ENCODE measurements at regions not wholly inside any gene's neighbourhood (a gene's known extent, or its start where the extent isn't known, plus 50 kb on each side); places are given as distances from the start of the nearest gene placed in this dataset.

DNA sequence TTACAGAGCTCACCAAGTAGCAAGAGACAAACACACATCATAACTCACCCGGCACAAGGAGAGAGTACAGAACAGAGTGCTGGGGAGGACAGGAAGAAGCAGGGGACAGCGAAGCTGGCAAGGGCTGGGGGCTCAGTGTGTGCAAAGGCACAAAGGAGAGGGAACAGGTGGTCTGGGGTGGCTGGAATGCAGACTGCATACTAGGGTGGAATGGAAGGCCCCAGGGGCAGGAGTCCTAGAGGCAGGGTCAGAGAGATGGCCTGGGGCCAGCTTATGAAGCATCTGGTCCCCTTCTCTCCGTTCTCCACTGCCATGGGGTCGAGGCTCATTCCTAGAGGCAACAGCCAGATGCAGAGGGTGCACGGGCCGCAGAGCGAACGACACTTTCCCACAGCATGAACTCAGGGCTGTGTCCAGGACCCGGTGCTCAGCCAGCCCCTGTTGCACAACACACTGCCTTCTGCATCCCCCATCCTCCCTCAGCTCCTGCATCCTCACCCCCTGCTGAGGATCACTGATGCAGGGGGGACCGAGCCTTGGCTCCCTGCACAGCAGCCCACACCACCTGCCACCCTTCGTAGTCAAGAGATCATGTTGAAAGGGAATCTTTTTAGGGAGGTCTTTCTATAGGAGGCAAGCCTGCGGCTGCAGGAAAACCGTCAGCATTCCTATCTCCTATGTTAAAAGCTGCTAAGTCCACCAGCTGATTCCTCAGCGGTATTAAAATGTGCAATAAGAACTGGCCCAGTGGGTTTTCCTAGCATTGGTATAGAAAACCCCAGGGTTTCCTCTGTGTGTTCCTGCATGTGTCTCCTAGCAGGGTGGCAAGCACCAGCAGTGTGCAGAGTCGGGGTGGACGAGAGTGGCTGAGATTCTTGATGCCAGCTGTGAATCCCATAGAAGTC is 293.5 kb downstream of the UACA start:
- DNase-seq: no peak

- no peak for DNase-seq
Measured at GRCh38 chr15:70469182-70469581, 294.2 kb downstream of the UACA start.

- DNase-seq: no peak
Measured at GRCh38 chr15:70466895-70467529, 296.3 kb downstream of the UACA start.

GRCh38 chr15:70466305-70466704 is 297.1 kb downstream of the UACA start:
- DNase-seq: no peak

GRCh38 chr15:70465812-70466211 is 297.5 kb downstream of the UACA start:
- no peak for DNase-seq

- no peak for DNase-seq
Measured at GRCh38 chr15:70463453-70463834, 299.9 kb downstream of the UACA start.

DNA sequence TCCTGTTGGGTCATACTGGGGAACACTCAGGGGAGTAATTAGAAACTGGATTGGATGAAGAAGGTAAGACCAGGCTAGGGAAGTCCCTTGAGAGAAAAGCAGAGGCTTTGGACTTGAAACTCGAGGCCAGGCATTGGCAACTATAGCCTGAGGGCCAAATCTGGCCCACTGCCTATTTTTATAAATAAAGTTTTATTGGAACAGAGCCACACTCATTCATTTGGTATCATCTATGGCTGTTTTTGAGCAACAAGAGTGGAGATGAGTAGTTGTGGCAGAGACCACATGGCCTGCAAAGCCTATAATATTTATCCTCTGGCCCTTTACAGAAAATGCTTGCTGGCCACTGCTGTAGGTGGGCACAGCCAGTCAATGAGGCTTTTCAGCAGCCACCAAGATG is 301.4 kb downstream of the UACA start:
- no peak for DNase-seq

DNA sequence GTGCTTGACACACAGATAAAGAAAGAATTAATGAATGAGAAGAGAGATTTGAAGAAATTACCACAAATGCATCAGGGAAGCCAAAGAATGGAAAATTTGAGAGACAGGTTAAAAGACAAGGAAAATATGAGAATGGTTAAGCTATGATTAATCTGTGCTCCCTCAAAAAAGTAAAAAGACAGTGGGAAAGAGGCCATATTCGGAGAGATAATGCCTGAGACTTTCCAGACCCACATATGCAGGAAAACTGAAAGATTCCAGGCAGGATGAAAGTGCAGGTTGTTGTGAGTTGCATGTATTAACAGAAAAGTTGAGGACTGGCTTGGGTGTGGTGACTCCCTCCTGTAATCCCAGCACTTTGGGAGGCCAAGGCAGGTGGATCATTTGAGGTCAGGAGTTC is 302.3 kb downstream of the UACA start:
- DNase-seq: no peak

DNA sequence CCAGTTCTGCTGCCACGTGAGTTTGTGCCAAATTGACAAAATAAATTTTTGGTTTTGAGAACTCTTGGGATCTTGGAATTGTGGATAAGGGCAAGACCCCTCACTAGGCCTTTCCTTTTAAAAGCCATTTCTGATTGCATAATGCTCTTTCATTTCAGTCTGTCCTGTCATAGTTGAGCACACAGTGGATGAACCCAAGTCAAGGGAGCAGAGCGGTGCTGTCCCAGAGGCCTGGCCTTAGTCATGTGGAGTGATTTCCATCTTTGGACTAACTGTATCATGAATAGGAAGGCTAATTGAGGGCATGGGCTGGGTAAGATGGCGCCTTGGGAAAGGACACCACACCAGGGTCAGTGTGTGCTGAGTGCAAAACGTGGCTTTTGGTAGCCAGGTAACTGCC is 304.0 kb downstream of the UACA start:
- no peak for DNase-seq

GRCh38 chr15:70453766-70454165 is 309.6 kb downstream of the UACA start:
- DNase-seq: no peak

DNA sequence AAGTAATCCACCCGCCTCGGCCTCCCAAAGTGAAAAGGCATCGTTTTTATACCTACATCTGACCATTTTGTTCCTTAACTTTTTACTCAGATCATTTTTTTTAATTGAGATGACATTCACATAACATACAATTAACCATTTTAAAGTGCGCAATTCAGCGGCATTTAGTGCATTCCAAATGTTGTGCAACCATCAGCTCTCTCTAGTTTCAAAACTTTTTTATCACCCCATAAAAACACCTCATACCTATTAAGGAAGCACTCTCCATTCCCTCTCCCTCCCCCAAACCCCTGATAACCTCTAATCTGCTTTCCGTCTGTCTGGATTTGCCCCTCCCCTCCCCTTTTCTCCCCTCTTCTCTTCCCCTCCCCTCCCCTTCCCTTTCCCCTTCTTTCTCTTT is 310.1 kb downstream of the UACA start:
- no peak for DNase-seq

- DNase-seq: no peak
Measured at GRCh38 chr15:70451821-70452653, 311.3 kb downstream of the UACA start.

DNA sequence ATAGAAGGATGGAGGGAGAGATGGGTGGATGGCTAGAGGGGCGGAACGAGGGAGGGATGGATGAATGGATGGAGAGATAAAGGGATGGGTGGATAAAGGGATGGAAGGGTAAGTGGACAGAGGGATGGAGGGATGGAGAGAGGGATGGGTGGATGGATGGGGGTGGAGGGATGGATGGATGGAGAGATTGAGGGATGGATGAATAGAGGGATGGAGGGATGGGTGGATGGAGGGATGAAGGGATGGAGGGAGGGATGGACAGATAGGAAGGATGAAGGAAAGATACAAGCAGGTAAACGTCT is 313.3 kb downstream of the UACA start:
- DNase-seq: no peak

GRCh38 chr15:70449311-70450141 is 313.8 kb downstream of the UACA start:
- DNase-seq: no peak

DNA sequence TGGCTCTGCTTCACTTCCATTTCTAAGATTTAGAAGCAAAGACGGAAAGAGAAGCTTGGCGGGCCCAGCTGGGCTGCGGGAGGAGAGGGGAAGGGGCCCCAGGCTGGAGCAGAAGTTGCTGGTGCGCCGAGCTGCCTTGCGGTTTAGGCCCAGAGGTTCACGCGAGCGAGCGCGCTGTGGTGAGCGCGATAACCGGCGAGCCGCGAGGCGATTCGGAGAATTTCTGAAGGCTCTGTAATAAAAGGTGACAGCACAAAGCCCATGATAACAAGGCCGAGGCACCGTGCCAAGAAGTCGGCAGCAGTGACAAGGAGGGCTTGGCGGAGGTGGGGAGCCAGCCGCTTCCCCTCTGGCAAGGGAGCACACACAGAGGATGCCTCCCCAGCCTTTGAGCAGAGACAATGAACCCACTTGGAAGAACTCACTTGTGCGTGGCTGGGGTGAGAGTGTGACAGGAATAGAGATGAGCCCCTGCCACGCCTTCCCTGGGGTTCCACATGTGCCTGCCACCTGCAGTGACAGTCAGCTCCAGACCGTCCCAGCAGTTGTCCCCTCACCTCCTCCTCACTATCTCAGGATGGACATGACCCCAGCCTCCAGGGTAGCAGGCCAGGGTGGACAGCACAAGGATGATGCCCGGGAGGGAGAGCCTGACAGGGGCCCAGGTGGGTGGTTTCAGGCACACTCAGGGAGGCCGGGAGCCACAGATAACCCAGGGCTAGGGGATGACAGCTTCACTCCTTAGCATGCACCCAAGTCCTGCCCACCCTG is 315.2 kb downstream of the UACA start:
- no peak for DNase-seq

- no peak for DNase-seq
Measured at GRCh38 chr15:70447521-70447920, 315.8 kb downstream of the UACA start.

DNA sequence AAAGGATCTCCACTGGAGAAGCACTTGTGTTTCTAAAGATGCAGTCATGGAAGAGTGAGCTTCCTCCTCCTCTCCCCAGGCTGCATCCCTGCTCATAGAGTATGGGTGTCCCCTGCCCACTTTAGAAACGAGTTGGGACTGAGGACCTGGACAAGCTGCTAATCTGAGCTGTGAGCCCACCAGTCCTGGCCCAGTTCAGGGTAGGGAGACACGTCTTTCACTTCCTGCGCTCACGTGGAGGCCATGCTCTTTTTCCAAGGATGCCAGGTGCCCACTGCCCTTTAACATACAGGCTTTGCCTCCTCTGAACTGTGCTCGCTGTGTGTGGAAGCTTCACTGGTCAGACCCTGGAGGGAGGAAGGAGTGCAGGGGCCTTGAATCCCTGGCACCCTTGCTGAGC is 316.3 kb downstream of the UACA start:
- no peak for DNase-seq

- no peak for DNase-seq
Measured at GRCh38 chr15:70443486-70444273, 319.7 kb downstream of the UACA start.

DNA sequence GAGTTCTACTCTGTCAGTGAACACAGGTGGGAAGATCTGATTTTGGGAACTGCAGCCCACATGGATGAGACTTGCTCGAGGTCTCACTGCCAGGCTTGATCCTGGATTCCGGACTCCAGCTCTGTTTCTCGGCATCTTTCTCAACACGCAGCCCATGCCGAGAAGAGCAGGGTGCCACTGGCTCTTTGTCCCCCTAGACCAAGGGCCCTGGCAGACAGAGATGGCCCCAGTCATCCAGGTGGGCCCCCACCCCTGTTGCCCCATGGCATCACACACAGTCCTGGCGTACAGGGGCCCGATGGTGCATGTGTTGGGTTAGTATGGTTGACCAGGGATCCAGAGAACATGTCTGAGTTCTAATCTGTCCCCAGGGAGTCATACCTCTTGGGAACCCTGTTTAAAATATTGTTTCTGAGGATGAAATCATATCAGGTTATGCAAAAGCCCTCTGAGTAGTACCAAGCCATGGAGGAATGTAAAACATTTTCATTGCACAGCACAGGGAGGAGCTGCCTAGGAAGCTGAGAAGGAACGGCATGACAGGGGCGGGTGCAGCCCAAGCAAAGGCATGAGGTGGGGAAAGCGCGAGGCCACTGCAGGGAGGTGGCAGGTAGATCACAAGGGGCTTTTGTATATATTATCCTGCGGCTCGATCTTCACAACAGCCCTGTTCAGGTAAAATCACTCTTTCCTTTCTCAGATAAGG is 320.6 kb downstream of the UACA start:
- DNase-seq: no peak

DNA sequence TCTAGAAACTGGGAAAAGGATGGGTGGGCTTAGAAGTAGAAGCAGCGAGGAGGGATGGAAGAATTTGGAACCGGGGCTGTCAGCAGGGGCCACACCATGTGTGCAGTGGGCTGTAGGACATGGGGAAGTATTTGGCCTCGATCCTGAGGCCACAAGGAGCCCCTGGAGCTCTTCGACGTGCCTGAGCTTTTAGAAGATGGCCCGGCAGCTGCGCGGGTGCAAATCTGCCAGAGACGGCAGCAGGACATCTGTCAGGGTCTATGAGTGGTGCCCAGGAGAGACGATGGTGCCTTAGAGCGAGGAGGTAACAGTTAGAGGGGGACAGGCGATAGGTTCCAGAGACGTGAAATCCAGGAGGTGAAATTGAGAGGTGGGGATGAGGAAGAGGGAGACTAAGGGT is 321.1 kb downstream of the UACA start:
- no peak for DNase-seq
